ENCODE measurements at regions not wholly inside any gene's neighbourhood (a gene's known extent, or its start where the extent isn't known, plus 50 kb on each side); places are given as distances from the start of the nearest gene placed in this dataset.

DNA sequence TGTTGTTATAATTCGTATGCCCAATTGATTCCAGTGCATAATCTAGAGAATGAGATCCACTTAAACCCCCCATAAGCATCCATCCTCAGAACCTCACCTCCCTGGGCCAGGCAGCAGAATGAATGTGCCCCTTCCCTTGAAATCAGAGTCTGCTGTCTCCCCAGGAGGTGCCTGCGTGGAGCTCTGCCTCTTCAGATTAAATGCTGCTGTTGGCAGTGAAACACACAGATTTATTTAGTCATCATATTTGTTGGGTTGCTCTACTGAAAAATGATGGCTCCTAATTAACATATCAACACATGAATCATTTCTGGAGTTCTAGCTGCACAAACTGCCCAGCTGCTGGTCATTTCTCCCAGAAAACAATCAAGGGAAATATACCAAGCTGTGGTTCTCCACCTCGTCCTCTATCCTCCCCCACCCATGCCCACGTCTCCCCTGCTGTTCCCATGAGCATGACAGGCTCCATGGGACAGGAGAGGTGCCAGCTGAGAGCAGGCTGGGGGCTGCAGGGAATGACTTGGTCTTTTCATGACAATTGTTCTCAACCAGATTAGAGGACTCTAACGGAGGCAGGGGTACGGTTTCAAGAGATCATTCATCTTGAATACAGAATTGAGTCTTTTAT lies 633.1 kb downstream of the CDH26 start:
- H3K36me3 ChIP-seq (ENCODE audit: insufficient read depth in 1 of 2, low read depth in 1 of 2): no peaks in the 10 kb centered on the region
- H3K4me1 ChIP-seq: no peaks in the 10 kb centered on the region
- intact Hi-C loops (cut with DNase I): no loop called here
- no peak for ATAC-seq
- 68 to 73% (median 73%) methylated on average over 6 of the region's 6 CpGs for WGBS, 3 donors
- no peak overlapping the region for H3K27ac ChIP-seq
- H3K4me3 ChIP-seq: no peak overlapping the region
- DNase-seq: no peak
- H3K27me3 ChIP-seq (ENCODE audit: insufficient read depth in 3 of 3, low read length in 2 of 3): peaks cover 0 to 4% (median 0%) of the 10 kb centered on the region in 3 donors
- TF ChIP-seq, protein P1, sequence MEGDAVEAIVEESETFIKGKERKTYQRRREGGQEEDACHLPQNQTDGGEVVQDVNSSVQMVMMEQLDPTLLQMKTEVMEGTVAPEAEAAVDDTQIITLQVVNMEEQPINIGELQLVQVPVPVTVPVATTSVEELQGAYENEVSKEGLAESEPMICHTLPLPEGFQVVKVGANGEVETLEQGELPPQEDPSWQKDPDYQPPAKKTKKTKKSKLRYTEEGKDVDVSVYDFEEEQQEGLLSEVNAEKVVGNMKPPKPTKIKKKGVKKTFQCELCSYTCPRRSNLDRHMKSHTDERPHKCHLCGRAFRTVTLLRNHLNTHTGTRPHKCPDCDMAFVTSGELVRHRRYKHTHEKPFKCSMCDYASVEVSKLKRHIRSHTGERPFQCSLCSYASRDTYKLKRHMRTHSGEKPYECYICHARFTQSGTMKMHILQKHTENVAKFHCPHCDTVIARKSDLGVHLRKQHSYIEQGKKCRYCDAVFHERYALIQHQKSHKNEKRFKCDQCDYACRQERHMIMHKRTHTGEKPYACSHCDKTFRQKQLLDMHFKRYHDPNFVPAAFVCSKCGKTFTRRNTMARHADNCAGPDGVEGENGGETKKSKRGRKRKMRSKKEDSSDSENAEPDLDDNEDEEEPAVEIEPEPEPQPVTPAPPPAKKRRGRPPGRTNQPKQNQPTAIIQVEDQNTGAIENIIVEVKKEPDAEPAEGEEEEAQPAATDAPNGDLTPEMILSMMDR (IDR thresholded peaks at IDR 0.05): no peak
- H3K9me3 ChIP-seq: no peaks in the 10 kb centered on the region

DNA sequence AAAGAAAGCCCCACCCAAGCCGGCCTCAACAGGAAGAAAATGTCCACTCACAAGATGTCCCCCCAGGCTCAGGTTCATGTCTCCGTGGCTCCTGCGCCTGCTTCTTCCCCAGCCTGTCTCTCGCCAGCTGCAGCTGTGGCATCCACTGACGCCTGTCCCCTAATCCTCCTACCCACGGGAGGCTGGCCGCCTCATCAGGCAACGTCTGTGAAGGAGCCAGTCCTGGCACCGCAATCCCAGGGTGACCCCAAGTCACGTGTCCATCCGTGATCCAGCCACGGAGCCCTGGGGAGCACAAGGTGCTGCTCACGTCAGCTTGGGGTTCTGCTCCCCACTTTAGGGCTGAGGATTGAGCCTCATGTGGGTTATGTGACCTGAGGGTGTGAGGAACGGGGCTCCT lies 640.3 kb downstream of the CDH26 start:
- ATAC-seq (no peak), DNase-seq (no peak)
- WGBS, 3 donors: 57 to 63% (median 58%) methylated on average over 14 of the region's 14 CpGs
- H3K27ac ChIP-seq: no peak overlapping the region
- H3K4me1 ChIP-seq: no peaks in the 10 kb centered on the region
- TF ChIP-seq, protein P1 (IDR thresholded peaks at IDR 0.05): no peak
- H3K27me3 ChIP-seq (ENCODE audit: insufficient read depth in 3 of 3, low read length in 2 of 3): peaks cover 0 to 4% (median 0%) of the 10 kb centered on the region in 3 donors
- intact Hi-C loops (cut with DNase I): no loop called here
- H3K36me3 ChIP-seq (ENCODE audit: insufficient read depth in 1 of 2, low read depth in 1 of 2): no peaks in the 10 kb centered on the region
- no peaks in the 10 kb centered on the region for H3K9me3 ChIP-seq
- no peak overlapping the region for H3K4me3 ChIP-seq

DNA sequence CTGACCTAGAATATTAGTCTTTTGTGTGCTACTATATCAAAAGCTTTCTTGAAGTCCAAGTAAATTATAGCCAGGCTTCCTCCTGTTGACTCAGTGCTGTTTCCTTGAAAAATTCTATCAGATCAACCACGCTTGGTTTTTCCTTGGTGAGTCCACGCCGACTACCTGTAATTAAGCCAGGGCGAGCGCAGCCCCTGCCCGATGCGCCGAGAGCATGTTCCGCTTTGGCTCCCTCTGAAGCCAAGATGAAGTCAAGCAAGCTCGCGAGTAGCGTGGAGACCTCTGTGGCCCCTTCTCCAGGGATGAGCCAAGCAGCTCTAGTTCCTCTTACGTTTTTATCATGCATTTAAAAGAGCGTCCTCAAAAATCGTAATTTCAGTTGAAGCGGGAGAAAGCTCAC lies 641.2 kb downstream of the CDH26 start:
- Histone ChIP-seq H3K36me3 (ENCODE audit: insufficient read depth in 1 of 2, low read depth in 1 of 2) (no peaks in the 10 kb centered on the region), H3K4me1 (no peaks in the 10 kb centered on the region), H3K27me3 (ENCODE audit: insufficient read depth in 3 of 3, low read length in 2 of 3) (peaks cover 0 to 4% (median 0%) of the 10 kb centered on the region in 3 donors), H3K4me3 (no peak overlapping the region), H3K9me3 (no peaks in the 10 kb centered on the region), H3K27ac (no peak overlapping the region)
- DNase-seq (no peak), ATAC-seq (no peak)
- WGBS, 3 donors: 88 to 93% (median 92%) methylated on average over 16 of the region's 16 CpGs
- TF ChIP-seq, protein P1 (IDR thresholded peaks at IDR 0.05): no peak
- intact Hi-C loops (cut with DNase I): no loop called here

DNA sequence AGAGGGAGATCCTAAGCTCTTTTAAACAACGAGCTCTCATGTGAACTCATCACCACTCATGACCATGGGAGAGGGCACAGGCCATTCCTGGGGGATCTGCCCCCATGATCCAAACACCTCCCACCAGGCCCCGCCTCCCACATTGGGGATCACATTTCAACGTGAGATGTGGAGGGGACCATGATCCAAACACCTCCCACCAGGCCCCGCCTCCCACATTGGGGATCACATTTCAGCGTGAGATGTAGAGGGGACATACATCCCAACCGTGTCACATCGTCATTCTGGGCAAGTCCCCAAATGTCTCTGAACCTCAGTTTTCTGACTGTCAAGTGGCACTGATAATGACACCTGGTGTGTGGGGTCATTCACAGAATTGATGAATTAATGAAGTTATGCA lies 641.8 kb downstream of the CDH26 start:
- peaks cover 0 to 4% (median 0%) of the 10 kb centered on the region in 3 donors for H3K27me3 ChIP-seq (ENCODE audit: insufficient read depth in 3 of 3, low read length in 2 of 3)
- no peaks in the 10 kb centered on the region for H3K9me3 ChIP-seq
- ATAC-seq (no peak), DNase-seq (no peak)
- no peak overlapping the region for H3K4me3 ChIP-seq
- no peak overlapping the region for H3K27ac ChIP-seq
- TF ChIP-seq, protein P1 (IDR thresholded peaks at IDR 0.05): no peak
- WGBS, 3 donors: 78 to 81% (median 79%) methylated on average over 7 of the region's 7 CpGs
- intact Hi-C loops (cut with DNase I): no loop called here
- no peaks in the 10 kb centered on the region for H3K36me3 ChIP-seq (ENCODE audit: insufficient read depth in 1 of 2, low read depth in 1 of 2)
- no peaks in the 10 kb centered on the region for H3K4me1 ChIP-seq

DNA sequence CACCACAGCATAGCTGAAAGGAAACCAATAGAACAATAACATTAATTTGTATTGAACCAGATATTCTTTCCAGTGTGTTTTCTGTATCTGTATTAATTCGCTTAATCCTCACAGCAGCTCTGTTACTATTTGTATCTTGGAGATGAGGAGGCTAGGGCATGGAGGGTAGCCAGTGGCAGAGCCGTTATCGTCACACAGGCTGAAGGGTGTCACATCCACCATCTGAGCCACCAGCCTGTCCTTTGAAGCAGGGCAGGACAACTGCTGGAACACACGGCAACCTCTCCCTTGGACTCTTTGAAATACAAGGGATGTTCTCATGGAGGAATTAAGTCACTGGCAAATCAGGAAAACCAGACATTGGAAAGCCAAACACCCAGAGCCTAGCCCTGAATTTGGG lies 628.0 kb upstream of the CDH4 start:
- Histone ChIP-seq H3K36me3 (ENCODE audit: insufficient read depth in 1 of 2, low read depth in 1 of 2) (no peaks in the 10 kb centered on the region), H3K9me3 (no peaks in the 10 kb centered on the region), H3K4me1 (no peaks in the 10 kb centered on the region), H3K4me3 (no peak overlapping the region), H3K27ac (no peak overlapping the region), H3K27me3 (ENCODE audit: insufficient read depth in 3 of 3, low read length in 2 of 3) (peaks cover 0 to 4% (median 0%) of the 10 kb centered on the region in 3 donors)
- intact Hi-C loops (cut with DNase I): no loop called here
- no peak for DNase-seq
- WGBS, 3 donors: 45 to 64% (median 57%) methylated on average over 4 of the region's 4 CpGs
- no peak for ATAC-seq
- TF ChIP-seq, protein P1 (IDR thresholded peaks at IDR 0.05): no peak
